EL (cell line): ENCODE measurements at regions not wholly inside any gene's neighbourhood (a gene's known extent, or its start where the extent isn't known, plus 50 kb on each side); places are given as distances from the start of the nearest gene placed in this dataset.
A peak's percentile ranks its signal among the peaks of the same experiment; 100 is the strongest.

Experiments
- DNase-seq: peaks from one replicate; pipeline ENCODE4 v3.0.0-alpha.2; 2016

- no peak for DNase-seq
Observed at GRCh38 chr3:170751899-170752293, 118.1 kb downstream of the RPL22L1 start.

GRCh38 chr3:170751083-170751898 lies 118.7 kb downstream of the RPL22L1 start:
- peak; percentile 97 for DNase-seq

GRCh38 chr3:170750478-170750830 lies 119.5 kb downstream of the RPL22L1 start:
- DNase-seq: no peak

- no peak for DNase-seq
Observed at GRCh38 chr3:170749765-170750477, 120.1 kb downstream of the RPL22L1 start.

GRCh38 chr3:170749185-170749584 lies 120.8 kb downstream of the RPL22L1 start:
- no peak for DNase-seq

GRCh38 chr3:170746175-170746942 lies 123.6 kb downstream of the RPL22L1 start:
- peak; percentile 52 for DNase-seq

GRCh38 chr3:170745211-170745718 lies 124.7 kb downstream of the RPL22L1 start:
- DNase-seq: peak; percentile 92

- DNase-seq: peak; percentile 49
Observed at GRCh38 chr3:170741756-170742529, 128.1 kb downstream of the RPL22L1 start.

GRCh38 chr3:170740726-170741591 lies 129.0 kb downstream of the RPL22L1 start:
- DNase-seq: peak; percentile 88

- no peak for DNase-seq
Observed at GRCh38 chr3:170740285-170740684, 129.7 kb downstream of the RPL22L1 start.

GRCh38 chr3:170739410-170739809 lies 130.6 kb downstream of the RPL22L1 start:
- no peak for DNase-seq

- DNase-seq: no peak
Observed at GRCh38 chr3:170738766-170739165, 131.2 kb downstream of the RPL22L1 start.

- DNase-seq: no peak
Observed at GRCh38 chr3:170737498-170738162, 132.4 kb downstream of the RPL22L1 start.

GRCh38 chr3:170735821-170736220 lies 134.2 kb downstream of the RPL22L1 start:
- no peak for DNase-seq

- no peak for DNase-seq
Observed at GRCh38 chr3:170734735-170735065, 135.3 kb downstream of the RPL22L1 start.

GRCh38 chr3:170734043-170734734 lies 135.8 kb downstream of the RPL22L1 start:
- DNase-seq: no peak

- no peak for DNase-seq
Observed at GRCh38 chr3:170732660-170733245, 137.2 kb downstream of the RPL22L1 start.

GRCh38 chr3:170731281-170731680 lies 138.7 kb downstream of the RPL22L1 start:
- no peak for DNase-seq

GRCh38 chr3:170730071-170730812 lies 139.8 kb downstream of the RPL22L1 start:
- no peak for DNase-seq
